LNCAP (cell line): ENCODE measurements at regions not wholly inside any gene's neighbourhood (a gene's known extent, or its start where the extent isn't known, plus 50 kb on each side); places are given as distances from the start of the nearest gene placed in this dataset.
A peak's percentile ranks its signal among the peaks of the same experiment; 100 is the strongest.

Experiments
- CTCF ChIP-seq: fragments of 450-650 bp; IDR thresholded peaks from 2 replicates; pipeline ENCODE4 v1.5.1; 2017; ENCODE audit warnings: mild to moderate bottlenecking

DNA sequence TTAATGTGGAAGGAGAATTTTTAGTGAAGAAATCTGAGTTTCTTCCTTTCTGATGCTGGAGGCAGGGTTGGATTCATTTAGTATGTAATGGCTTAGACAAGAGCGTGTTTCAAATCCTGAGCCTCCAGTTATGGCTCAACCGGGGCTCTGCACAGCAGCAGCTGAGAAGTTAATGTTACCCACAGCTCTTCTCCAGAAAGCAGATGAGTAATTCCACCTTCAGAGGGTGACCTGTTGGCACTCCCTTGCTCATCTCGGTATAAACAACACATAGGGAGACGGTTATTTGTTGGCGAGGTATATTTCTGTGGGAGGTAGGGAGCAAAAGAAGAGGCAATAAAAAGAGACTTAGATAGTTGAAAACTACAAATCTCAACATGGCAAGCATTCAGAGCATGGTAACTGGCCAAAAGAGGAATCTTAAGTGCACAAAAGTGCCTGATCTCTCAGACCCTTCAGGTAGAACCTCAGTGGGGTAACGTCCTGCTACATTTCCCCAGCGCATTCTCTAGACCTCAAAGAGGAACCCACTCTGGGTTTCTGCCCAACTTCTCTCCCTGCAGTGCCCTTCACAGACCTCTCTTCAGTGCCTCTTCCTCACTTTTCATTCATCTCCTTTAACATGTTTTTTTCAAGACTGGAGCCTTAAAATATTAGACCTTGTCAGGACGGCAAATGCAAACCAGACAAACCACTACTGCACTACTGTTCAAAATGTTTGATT lies 417.5 kb upstream of the ADAMTSL1 start:
- TF ChIP-seq CTCF, result no peak

DNA sequence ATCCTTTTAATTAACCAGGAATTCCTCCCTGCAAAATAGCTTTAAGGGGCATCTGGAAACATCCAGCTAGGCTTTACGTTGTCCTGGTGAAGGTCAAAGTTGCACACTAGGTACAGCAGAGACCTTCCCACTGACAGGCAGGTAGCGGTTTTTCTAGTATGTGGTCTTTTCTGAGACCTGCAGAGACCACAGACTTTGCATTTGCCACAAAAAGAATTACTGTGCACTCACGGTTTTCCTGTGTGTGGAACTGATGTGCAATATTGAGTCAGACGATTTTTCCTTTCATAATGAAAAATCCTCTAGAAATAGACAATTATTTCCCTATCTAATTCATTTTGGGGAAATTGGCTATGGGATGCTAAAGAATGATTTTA lies 417.0 kb upstream of the ADAMTSL1 start:
- no peak for TF ChIP-seq CTCF

GRCh38 chr9:18058564-18059442 lies 415.1 kb upstream of the ADAMTSL1 start:
- no peak for TF ChIP-seq CTCF

DNA sequence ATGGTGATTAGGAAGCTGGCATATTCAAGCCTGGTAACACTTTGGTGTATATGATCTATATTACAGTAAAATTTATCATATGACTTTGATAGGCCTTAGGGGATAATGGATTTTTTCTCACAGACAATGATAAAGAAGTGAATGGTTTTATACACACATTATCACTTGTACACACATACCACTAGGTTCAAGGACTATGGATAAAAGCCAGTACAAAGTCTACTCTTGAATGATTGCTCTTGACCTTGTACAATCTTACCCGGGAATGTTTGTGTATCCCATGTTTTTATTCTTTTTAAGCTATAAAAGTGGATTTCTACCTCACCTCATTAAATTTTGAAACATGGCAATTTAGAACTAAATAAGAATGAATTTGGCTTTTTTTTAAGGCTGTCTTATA lies 414.5 kb upstream of the ADAMTSL1 start:
- TF ChIP-seq CTCF, result no peak

DNA sequence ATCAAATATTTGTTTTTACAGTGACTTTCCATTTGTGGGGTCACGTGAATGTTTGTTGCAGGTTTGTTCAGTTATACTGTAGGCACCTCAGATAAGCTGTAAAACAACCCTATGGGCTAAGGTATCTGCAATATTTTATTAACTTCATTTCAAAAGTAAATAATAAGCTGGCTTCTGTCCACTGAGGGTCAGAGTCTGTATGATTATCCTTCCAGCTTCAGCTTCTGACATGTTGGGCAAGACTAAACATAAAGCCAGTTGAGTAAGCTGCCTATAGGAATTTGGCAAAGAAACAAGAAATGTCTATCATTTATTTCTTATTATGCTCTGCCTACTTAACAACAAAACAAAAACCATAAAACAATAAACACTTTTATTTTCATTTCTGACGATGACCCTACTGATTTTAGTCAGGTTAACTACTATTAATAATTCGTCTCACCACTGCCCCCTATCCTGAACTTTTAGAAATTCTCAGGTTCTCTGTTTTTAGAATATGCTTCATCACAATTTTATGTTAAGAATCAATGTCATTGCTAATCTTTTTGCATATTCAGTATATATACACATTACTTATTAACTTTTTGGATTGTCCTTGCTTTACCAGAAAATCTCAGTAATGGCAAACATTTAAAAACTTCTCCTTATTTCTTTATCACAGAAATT lies 413.6 kb upstream of the ADAMTSL1 start:
- TF ChIP-seq CTCF, result peak; percentile 59

GRCh38 chr9:18061332-18061731 lies 412.6 kb upstream of the ADAMTSL1 start:
- no peak for TF ChIP-seq CTCF

- no peak for TF ChIP-seq CTCF
These were observed 412.1 kb upstream of the ADAMTSL1 start for GRCh38 chr9:18061856-18062255.
